NT2/D1 (cell line): ENCODE measurements at regions not wholly inside any gene's neighbourhood (a gene's known extent, or its start where the extent isn't known, plus 50 kb on each side); places are given as distances from the start of the nearest gene placed in this dataset.

Experiments used
- DNase-seq: peaks from one replicate; pipeline ENCODE4 v3.0.0-alpha.2; 2011; ENCODE audit warnings: low read depth, low spot score
- H3K27me3 ChIP-seq: 2 replicates; pipeline ENCODE4 v1.6.0; 2011; ENCODE audit warnings: mild to moderate bottlenecking; ENCODE audit not compliant: insufficient read length, insufficient read depth
- H3K36me3 ChIP-seq: 2 replicates; pipeline ENCODE4 v1.6.1; 2011; ENCODE audit warnings: mild to moderate bottlenecking, low read length, mixed read lengths; ENCODE audit not compliant: insufficient read depth, insufficient read length
- H3K4me1 ChIP-seq: 2 replicates; pipeline ENCODE4 v1.5.1; 2011; ENCODE audit not compliant: insufficient read depth, insufficient read length
- H3K4me3 ChIP-seq: 2 replicates; pipeline ENCODE4 v1.5.1; 2011; ENCODE audit warnings: low read depth; ENCODE audit not compliant: insufficient read length
- H3K9ac ChIP-seq: 2 replicates; pipeline ENCODE4 v1.6.0; 2011; ENCODE audit warnings: low read depth; ENCODE audit not compliant: insufficient read length
- H3K9me3 ChIP-seq: 2 replicates; pipeline ENCODE4 v1.5.1; 2011; ENCODE audit warnings: mild to moderate bottlenecking, low read length; ENCODE audit not compliant: insufficient read depth
- SUZ12 ChIP-seq: IDR thresholded peaks from 2 replicates; pipeline ENCODE4 v1.6.1; 2011; ENCODE audit not compliant: insufficient read length, insufficient read depth; ENCODE audit errors: extremely low read depth
- YY1 ChIP-seq: IDR thresholded peaks from 2 replicates; pipeline ENCODE4 v1.6.1; 2011; ENCODE audit not compliant: insufficient read length, insufficient read depth
- ZNF274 ChIP-seq: IDR thresholded peaks from 2 replicates; pipeline ENCODE4 v1.6.1; 2011; ENCODE audit warnings: mild to moderate bottlenecking, low read depth, low read length

DNA sequence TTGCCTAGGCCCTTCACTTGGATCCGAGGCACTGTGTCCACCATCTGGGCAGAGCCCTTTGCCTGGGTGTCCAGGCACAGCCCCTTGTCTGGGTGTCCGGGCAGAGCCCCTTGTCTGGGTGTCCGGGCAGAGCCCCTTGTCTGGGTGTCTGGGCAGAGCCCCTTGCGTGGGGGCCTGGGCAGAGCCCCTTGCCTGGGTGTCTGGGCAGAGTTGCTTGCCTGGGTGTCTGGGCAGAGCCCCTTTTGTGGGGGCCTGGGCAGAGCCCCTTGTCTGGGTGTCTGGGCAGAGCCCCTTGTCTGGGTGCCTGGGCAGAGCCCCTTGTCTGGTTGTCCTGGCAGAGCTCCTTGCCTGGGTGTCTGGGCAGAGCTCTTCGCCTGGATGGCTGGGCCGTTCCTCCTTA lies 443.4 kb upstream of the CDH4 start:
- Histone ChIP-seq H3K4me3 (no peak overlapping the region), H3K27me3 (peaks cover 3% of the 10 kb centered on the region), H3K36me3 (no peaks in the 10 kb centered on the region), H3K9me3 (peaks cover 8% of the 10 kb centered on the region; the same call in 1 of the 2 replicates), H3K9ac (no peak overlapping the region), H3K4me1 (peaks cover 3% of the 10 kb centered on the region)
- DNase-seq, result no peak
- TF ChIP-seq YY1 (no peak), ZNF274 (no peak), SUZ12 (no peak)

DNA sequence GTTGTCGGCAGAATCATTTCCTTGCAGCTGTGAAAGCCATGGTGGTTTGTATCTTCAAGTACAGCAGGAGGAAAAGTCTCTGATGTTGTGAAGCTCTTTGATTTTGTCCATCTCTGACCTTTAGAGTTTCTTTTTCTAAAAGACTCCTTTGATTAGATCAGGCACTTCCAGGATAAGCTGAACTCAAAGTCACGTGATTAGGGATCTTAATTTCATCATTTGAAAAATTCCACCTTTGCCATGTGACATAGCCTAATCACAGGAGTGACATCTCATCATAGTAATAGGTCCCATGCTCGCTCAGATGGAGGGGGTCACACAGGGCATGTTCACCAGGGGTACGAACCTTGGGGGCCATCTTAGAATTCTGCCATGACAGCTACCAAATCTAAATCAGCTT lies 441.5 kb upstream of the CDH4 start:
- Histone ChIP-seq H3K36me3 (no peaks in the 10 kb centered on the region), H3K4me3 (no peak overlapping the region), H3K4me1 (no peaks in the 10 kb centered on the region), H3K9ac (no peak overlapping the region), H3K27me3 (peaks cover 3% of the 10 kb centered on the region), H3K9me3 (peaks cover 13% of the 10 kb centered on the region; the same call in 1 of the 2 replicates)
- no peak for DNase-seq
- TF ChIP-seq SUZ12 (no peak), ZNF274 (no peak), YY1 (no peak)

DNA sequence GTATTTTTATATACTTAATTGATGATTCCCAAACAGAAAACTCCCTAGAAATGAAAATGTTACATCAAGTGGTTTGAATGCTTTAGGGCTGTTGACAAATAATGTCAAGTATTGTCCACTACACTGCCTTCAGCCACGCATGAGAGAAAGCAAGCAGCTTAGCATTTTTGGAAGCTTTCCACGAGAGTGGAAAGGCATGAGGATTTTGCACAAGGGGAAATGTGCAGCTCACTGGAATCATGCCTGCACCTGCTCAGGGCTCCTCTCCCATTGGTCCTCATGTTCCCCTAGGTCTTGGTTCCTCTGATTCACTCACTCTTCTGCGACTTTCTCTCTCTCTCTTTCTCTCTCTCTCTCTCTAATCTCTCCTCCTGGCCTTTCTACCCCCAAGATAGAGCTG lies 439.5 kb upstream of the CDH4 start:
- Histone ChIP-seq H3K36me3 (no peaks in the 10 kb centered on the region), H3K9ac (no peak overlapping the region), H3K4me1 (no peaks in the 10 kb centered on the region), H3K27me3 (peaks cover 3% of the 10 kb centered on the region), H3K4me3 (no peak overlapping the region), H3K9me3 (peaks cover 28% of the 10 kb centered on the region; the same call in 1 of the 2 replicates)
- no peak for DNase-seq
- TF ChIP-seq ZNF274, result no peak
- no peak for TF ChIP-seq SUZ12
- no peak for TF ChIP-seq YY1

DNA sequence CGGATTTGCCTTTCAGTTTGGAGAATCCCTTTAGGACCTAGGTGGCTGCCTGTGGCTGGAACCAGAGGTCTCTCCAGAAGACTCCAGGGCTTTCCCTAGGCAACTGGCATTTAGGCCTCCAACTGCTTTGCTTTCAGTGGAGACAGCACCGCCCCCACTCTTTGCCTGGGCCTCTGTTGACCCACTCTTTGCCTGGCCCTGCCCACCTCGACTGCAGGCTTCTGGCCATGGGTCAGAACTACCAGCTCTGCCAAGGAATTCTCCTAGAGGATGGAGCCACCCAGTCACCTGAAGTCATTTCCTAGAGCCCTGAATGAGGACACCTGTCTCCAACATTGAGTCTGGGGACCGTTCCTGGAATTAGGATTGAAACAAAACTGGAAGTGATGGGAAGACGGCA lies 439.0 kb upstream of the CDH4 start:
- H3K36me3 ChIP-seq, result no peaks in the 10 kb centered on the region
- H3K9ac ChIP-seq, result no peak overlapping the region
- H3K27me3 ChIP-seq, result peaks cover 3% of the 10 kb centered on the region
- DNase-seq, result no peak
- no peak overlapping the region for H3K4me3 ChIP-seq
- peaks cover 24% of the 10 kb centered on the region; the same call in 1 of the 2 replicates for H3K9me3 ChIP-seq
- TF ChIP-seq YY1, result no peak
- no peak for TF ChIP-seq ZNF274
- no peak for TF ChIP-seq SUZ12
- no peaks in the 10 kb centered on the region for H3K4me1 ChIP-seq

DNA sequence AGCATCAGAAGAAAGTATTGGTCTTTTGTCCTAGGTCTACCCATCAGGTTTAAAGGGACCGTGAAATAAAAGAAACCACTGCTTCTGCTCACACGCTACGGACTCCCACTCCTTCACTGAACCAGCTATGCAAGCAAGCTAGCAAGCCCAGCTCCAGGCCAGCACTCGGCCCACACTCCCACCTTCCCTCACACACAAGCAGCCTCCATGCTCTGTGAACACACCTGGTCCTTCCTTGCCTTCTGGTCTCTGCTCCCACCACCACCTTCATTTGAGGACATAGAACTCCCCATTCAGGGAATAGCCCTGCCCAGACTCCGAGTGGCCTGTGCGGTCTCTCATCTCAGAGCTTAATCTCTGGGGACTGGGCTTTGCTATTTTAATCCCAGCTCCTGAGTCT lies 436.4 kb upstream of the CDH4 start:
- no peak overlapping the region for H3K4me3 ChIP-seq
- TF ChIP-seq SUZ12 (no peak), ZNF274 (no peak), YY1 (no peak)
- DNase-seq, result no peak
- H3K9me3 ChIP-seq, result peaks cover 21% of the 10 kb centered on the region; the same call in 1 of the 2 replicates
- H3K4me1 ChIP-seq, result no peaks in the 10 kb centered on the region
- no peaks in the 10 kb centered on the region for H3K36me3 ChIP-seq
- no peak overlapping the region for H3K9ac ChIP-seq
- H3K27me3 ChIP-seq, result peaks cover 13% of the 10 kb centered on the region

DNA sequence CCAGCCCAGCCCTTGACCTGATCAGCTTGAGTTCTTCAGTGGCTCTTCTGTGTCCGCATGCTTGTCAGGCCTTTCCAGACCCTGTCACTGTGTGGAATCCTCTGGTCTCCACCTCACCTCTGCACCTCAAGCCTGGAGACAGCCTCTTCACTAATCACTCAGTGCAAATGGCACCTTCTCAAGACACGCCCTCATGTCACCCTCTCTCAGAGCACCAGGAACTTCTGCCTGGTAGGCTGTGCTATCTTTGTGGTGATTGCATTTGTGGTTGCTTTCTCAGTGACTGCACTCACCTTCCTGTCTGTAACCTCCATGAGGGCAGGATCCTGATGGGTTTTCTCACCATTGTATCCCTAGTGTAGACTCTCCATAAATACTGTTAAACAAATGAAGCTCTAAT lies 435.2 kb upstream of the CDH4 start:
- TF ChIP-seq SUZ12 (no peak), YY1 (no peak), ZNF274 (no peak)
- Histone ChIP-seq H3K9ac (no peak overlapping the region), H3K4me1 (no peaks in the 10 kb centered on the region), H3K9me3 (peaks cover 21% of the 10 kb centered on the region; the same call in 1 of the 2 replicates), H3K4me3 (no peak overlapping the region), H3K27me3 (peaks cover 13% of the 10 kb centered on the region), H3K36me3 (no peaks in the 10 kb centered on the region)
- DNase-seq, result no peak

DNA sequence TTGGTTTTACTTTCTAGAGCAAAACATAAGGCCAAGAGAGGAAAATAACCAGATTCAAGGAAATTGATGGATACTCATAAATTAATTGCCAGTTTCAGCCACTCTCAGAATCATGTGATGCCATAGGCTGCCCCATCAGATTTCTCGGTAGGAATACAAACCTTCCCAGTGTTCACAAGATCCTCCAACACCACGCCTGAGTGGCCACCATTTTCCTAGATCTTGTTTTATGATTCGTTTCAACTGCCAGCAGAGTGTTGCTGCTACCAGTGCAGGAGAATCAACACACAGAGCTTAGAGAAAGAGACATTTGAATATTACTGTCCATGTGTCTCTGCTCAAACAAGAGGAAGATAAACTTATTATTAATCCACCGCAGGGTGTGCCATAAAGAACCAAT lies 434.2 kb upstream of the CDH4 start:
- Histone ChIP-seq H3K27me3 (peaks cover 13% of the 10 kb centered on the region), H3K36me3 (no peaks in the 10 kb centered on the region), H3K9ac (no peak overlapping the region), H3K9me3 (peaks cover 21% of the 10 kb centered on the region; the same call in 1 of the 2 replicates), H3K4me3 (no peak overlapping the region), H3K4me1 (no peaks in the 10 kb centered on the region)
- no peak for DNase-seq
- TF ChIP-seq SUZ12 (no peak), ZNF274 (no peak), YY1 (no peak)

DNA sequence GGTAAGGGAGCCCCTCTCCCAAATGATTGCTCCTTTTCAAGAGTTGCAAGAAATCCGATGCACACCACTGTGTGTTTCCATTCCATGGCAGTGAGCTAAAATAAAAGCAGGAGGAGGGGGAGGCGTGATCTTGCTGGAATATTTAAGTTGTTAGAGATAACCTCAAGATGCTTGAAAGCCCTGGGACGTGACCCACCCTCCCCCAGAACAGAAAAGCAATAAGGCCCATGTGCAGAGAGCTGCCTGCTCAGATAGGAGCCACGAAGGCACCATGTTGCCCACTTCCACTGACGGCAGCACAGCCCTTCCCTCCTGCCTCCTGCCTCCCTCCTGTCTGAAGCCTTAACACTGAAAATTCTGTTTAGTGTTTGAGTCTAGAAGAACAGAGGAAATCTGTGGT lies 432.6 kb upstream of the CDH4 start:
- Histone ChIP-seq H3K4me3 (no peak overlapping the region), H3K36me3 (no peaks in the 10 kb centered on the region), H3K27me3 (peaks cover 13% of the 10 kb centered on the region), H3K4me1 (no peaks in the 10 kb centered on the region), H3K9ac (no peak overlapping the region), H3K9me3 (peaks cover 21% of the 10 kb centered on the region; the same call in 1 of the 2 replicates)
- no peak for DNase-seq
- TF ChIP-seq SUZ12 (no peak), YY1 (no peak), ZNF274 (no peak)
